Activated CD4-positive, alpha-beta T cell treated with anti-CD3 and anti-CD28 coated beads, Interleukin-10, Interleukin-2, amounts not matched to agents 100 ng/mL and 50 ng/mL, durations not matched to agents 16 hours and 8 hours (primary cell): ENCODE measurements at regions not wholly inside any gene's neighbourhood (a gene's known extent, or its start where the extent isn't known, plus 50 kb on each side); places are given as distances from the start of the nearest gene placed in this dataset.
A peak's percentile ranks its signal among the peaks of the same experiment; 100 is the strongest.

Source experiments
- DNase-seq: peaks from one replicate; pipeline ENCODE4 v3.0.0-alpha.2; 2020

- no peak for DNase-seq
Observed at GRCh38 chr3:117874904-117875874, 1159.5 kb downstream of the IGSF11 start.

DNA sequence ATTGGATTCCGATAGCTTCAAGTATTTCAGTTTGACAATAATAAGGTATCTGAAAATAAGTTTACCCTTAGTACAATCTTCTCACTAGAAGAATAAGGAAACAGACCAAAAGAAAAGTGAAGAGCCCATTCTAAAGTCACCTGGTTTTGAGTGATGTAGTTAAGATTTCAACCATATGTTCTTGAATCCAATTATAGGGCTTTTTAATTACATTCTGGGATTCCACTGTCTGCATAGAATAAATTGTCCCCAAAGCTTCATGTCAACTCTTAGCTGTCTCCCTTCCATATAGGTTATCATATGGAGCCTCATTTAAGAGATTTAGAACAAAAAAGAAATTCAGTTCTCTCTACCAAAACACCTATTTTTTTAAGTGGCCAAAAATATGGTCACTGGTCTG is 1158.8 kb downstream of the IGSF11 start:
- DNase-seq = no peak

DNA sequence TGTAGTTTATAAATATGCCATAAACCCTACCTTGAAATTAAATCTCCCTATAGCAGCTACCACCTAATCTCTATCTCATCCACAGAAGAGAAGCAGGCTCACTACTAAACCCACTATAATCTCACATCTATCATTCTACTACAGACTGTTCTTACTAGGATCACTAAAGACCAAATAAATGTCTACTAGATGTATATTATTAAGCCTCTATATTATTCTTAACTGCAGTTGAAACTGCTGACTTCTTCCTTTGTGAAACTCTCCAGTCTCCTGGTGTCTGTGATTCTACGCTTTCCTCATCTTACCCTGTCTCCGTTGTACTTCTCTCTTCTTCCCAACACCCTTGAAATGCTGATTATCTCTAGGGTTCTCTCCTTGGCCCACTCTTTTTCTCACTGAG is 1154.0 kb downstream of the IGSF11 start:
- no peak for DNase-seq

- no peak for DNase-seq
Observed at GRCh38 chr3:117881210-117881609, 1153.4 kb downstream of the IGSF11 start.

- DNase-seq = no peak
Observed at GRCh38 chr3:117885011-117885441, 1149.6 kb downstream of the IGSF11 start.

DNA sequence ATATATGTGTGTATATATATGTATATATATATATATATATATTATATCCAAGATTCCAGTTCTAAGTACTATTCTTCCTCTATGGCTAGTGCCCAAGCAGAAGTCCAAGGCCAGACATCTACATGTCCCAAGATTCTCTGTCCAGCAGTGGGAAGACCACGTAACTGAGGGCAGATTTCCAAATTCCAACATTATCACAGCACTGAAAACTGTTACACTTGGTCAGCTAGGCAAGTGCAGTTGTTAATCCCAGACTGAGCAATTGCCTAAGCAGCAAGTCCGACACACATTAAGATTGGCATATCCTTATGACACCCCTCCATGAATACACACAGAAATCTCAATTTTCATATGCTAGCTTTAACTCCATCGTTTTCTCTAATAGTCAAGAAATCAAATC is 1148.5 kb downstream of the IGSF11 start:
- DNase-seq = no peak

GRCh38 chr3:117887031-117887430 is 1147.6 kb downstream of the IGSF11 start:
- DNase-seq = no peak

- no peak for DNase-seq
Observed at GRCh38 chr3:117887901-117888300, 1146.7 kb downstream of the IGSF11 start.

- DNase-seq = no peak
Observed at GRCh38 chr3:117892431-117892841, 1142.2 kb downstream of the IGSF11 start.

- DNase-seq = no peak
Observed at GRCh38 chr3:117893001-117893400, 1141.6 kb downstream of the IGSF11 start.

DNA sequence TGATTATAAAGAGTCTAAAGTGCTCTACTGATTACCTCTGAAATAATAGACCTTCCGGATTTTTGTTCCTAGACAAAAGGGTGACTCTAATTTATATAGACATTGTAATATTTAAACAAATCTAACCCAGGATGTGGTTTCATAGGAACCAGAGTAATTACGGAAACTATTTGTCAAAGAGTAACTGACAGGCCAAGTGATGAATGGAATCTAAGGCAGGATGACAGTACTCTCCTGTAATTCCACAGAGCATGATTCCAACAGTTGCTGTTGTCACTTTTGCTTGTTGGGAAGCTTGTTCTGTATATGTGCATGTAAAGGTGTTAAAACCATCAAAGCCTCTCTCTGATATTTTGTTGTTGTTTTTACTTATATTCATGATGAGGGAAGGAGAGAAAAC is 1141.0 kb downstream of the IGSF11 start:
- no peak for DNase-seq

DNA sequence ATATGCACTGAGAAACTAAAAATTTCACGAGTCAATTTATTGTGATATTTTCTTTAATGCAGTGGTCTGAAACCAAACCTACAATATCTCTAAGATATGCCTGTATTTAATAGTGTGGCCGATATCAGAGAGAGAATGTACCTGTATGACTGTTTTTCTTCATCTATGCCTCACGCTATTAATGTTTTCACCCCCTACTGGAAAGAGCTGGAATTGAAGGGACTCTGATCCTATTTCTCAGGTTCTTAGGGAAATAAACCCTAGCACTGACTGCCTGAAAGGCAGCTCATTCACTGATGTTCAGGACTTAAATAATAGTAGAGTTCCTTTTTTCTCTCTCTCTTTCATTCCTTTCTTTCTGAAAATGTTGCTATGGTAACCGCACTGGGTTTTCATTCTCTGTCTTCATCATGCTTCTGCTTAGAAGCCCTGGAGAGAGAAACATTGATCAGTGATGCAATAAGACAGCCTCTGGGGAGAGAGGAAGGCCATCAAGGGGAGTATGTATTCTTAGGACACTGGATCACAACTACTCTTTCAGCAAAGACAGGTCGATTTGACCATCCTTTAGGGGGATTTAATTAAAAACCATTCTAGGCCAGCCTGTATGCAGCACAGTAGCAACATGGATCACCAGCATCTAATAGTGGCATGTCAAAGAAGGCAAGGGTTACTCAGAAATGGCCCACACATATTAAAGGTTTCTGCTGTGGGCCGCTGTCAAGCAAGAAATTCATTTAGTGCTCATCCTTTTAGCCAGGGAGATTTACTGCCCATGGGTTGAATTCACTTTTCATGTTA is 1135.7 kb downstream of the IGSF11 start:
- DNase-seq = peak; percentile 2

DNA sequence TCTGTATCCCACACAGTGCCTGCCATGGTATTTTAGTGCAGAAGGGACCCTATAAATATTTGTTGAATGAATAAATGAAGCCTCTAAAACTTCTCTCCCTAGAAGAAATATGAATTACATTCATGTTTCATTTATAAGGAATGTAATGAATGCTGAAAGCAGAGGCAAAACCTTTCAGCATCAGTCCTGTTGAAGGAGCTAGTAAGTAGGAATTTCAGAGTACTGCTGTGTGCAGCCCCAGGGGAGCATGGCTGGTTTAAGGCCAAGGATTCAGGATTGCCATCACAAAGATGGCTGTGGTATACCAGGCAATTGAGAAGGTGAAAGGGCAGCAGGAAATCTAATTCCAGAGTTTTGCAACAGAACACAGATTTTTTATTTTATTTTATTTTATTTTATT is 1131.4 kb downstream of the IGSF11 start:
- DNase-seq = no peak

- DNase-seq = no peak
Observed at GRCh38 chr3:117910820-117911521, 1123.7 kb downstream of the IGSF11 start.

- no peak for DNase-seq
Observed at GRCh38 chr3:117912352-117912751, 1122.3 kb downstream of the IGSF11 start.

DNA sequence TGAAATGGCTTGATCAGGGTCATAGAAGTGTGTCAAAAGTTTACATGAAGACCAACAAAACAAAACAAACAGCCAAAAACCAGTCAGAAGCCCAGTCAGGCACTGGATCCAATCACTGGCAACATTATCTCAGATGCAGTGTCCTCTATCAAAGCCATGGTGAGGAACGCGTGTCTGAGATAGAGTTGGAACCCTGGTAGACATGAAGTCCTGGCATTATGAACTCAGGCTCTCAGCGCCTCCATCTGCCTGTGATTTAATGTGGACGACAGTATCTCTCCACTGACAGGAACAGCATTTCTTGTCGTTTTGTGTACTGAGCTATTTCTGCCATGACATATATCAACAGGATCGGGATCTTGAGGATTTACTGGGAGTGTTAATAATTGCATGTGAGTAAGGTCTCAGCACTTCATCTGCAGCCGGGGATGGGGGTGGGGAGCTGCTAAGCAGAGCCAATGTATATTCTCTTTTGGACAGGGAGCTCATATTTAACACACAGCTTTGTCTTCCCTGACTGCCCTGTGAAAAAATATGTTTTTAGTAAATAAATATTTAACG is 1120.0 kb downstream of the IGSF11 start:
- DNase-seq = no peak

DNA sequence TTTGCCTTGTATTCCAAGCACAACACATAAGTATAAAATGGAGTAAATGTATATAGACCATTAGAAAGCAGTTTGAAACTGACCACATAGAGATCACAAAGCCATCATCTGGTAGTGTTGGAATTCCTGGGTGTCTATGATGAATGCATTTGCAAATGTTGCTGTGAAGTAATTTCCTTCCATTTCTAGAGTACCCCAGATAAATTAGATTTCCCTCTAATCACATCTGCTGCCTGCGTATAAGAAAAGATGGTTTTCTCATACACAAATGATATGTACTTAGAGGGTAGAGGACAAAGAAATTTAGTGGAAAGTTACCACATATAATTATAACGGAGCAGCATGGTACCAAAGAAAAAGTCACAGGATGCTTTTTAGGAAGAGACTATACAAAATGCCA is 1117.8 kb downstream of the IGSF11 start:
- no peak for DNase-seq

- DNase-seq = no peak
Observed at GRCh38 chr3:117919621-117920020, 1115.0 kb downstream of the IGSF11 start.

GRCh38 chr3:117920253-117920898 is 1114.3 kb downstream of the IGSF11 start:
- DNase-seq = no peak

DNA sequence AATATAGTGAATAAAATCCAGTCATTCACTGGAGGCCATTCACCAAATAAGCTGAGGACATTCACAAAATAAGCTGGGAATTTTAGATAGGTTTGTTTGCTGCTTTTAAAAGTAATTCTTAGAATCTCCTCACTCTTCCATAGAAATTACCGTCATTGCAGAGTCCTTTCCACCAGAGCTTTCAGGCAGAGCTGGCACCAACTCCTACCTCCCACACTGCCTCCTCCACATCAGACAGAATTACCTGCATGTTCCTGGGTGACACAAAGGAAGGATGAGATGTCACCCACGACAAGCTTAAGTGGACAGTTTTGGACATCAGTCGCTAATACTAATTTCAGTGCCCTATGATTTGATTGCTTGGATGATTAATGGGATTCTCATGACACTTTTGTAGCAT is 1113.2 kb downstream of the IGSF11 start:
- DNase-seq = no peak

GRCh38 chr3:117922039-117922438 is 1112.6 kb downstream of the IGSF11 start:
- no peak for DNase-seq

DNA sequence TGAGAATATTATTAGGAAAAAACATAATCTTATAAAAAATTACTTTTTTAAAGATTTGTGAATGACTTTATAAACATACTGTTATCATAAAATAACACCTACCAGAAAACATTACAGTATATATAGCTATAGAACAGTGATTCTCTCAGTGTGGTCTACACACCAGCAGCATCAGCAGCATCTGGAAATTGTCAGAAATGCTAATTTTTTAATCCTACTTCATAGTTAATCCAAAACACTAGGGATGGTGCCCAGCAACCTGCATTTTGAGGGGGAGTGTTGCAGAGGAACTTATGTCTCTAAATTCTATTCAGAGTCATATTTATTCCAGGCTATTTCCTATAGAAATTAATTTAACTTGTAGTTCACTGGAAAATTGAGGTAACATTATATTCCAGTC is 1107.8 kb downstream of the IGSF11 start:
- DNase-seq = no peak
